Adrenal gland (tissue), 5 donors: ENCODE measurements at regions not wholly inside any gene's neighbourhood (a gene's known extent, or its start where the extent isn't known, plus 50 kb on each side); places are given as distances from the start of the nearest gene placed in this dataset.

ENCODE experiments used
- CTCF ChIP-seq, 6 experiments: fragments of 450-650 bp in 4 of 6; fragments of 200-600 bp in 2 of 6; sonication (generic) in 1 of 6; IDR thresholded peaks; 1 replicate in 5 of 6; 2 replicates in 1 of 6; pipeline versions ENCODE4 v1.5.1 to v1.8.0; 2016 to 2021; ENCODE audit warnings: antibody characterized with exemption in 6 of 6, mild to moderate bottlenecking in 2 of 6, moderate library complexity in 1 of 6
- POLR2A ChIP-seq, 2 donors: fragments of 450-650 bp; IDR thresholded peaks; one replicate each; pipeline ENCODE4 v1.6.1; 2017; ENCODE audit warnings: antibody characterized with exemption in 2 of 2, mild to moderate bottlenecking in 2 of 2, moderate library complexity in 1 of 2
- donor health status: DM: no; HTN: no; CAD: no.

DNA sequence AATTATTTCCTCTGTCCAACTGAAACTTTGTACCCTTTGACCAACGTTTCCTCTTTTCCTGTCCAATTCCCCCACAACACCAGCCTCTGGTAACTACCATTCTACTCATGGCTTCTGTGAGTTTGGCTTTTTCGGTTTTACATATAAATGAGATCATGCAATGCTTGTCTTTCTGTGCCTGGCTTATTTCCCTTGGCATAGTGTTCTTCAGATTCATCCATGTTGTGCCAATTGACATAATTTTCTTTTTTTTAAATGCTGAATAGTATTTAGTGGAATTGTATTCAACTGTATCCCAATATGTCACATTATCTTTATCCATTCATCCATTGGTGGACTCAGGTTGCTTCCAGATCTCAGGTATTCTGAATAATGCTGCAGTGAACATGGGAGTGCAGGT lies 222.5 kb upstream of the GALNTL6 start:
- TF ChIP-seq CTCF (IDR thresholded peaks at IDR 0.05), result no peak
- no peak for TF ChIP-seq POLR2A (IDR thresholded peaks at IDR 0.05)
